Cardiac muscle cell (in vitro differentiated cells and primary cell): ENCODE measurements at regions not wholly inside any gene's neighbourhood (a gene's known extent, or its start where the extent isn't known, plus 50 kb on each side); places are given as distances from the start of the nearest gene placed in this dataset.

Source experiments
- DNase-seq, 2 donors: peaks; one replicate each; pipeline versions ENCODE4 v3.0.0 to v3.0.0-alpha.2; 2010 to 2017; ENCODE audit warnings: low read depth in 1 of 2, low spot score in 1 of 2
- H3K27ac ChIP-seq: fragments of 200-600 bp; sonication (generic); 2 replicates; pipeline ENCODE4 v1.5.1; 2016
- H3K27me3 ChIP-seq: fragments of 200-600 bp; sonication (generic); 2 replicates; pipeline ENCODE4 v1.6.0; 2016; ENCODE audit warnings: control low read depth
- H3K36me3 ChIP-seq: fragments of 200-600 bp; sonication (generic); 2 replicates; pipeline ENCODE4 v1.5.1; 2016; ENCODE audit warnings: control low read depth
- H3K4me1 ChIP-seq: fragments of 200-600 bp; sonication (generic); 2 replicates; pipeline ENCODE4 v1.8.1; 2017; ENCODE audit warnings: low read depth, mild to moderate bottlenecking, mixed run types
- H3K4me3 ChIP-seq: fragments of 200-600 bp; sonication (generic); 2 replicates; pipeline ENCODE4 v1.5.1; 2016; ENCODE audit warnings: mild to moderate bottlenecking
- H3K9me3 ChIP-seq: fragments of 200-600 bp; sonication (generic); 2 replicates; pipeline ENCODE4 v1.5.1; 2017; ENCODE audit warnings: low read depth, mild to moderate bottlenecking, control low read depth
- CTCF ChIP-seq: IDR thresholded peaks from 2 replicates; pipeline ENCODE4 v1.5.1; 2012; ENCODE audit warnings: low read depth, mild to moderate bottlenecking, low read length

GRCh38 chr2:2890246-2890645, 487.4 kb downstream of the EIPR1 start:
- Histone ChIP-seq H3K4me1 (no peaks in the 10 kb centered on the region), H3K4me3 (no peak overlapping the region), H3K9me3 (no peaks in the 10 kb centered on the region), H3K27ac (no peak overlapping the region), H3K36me3 (no peaks in the 10 kb centered on the region), H3K27me3 (no peaks in the 10 kb centered on the region)
- no peak for DNase-seq
- TF ChIP-seq CTCF: no peak

GRCh38 chr2:2889646-2890045, 488.0 kb downstream of the EIPR1 start:
- no peak for TF ChIP-seq CTCF
- H3K4me3 ChIP-seq: no peak overlapping the region
- H3K36me3 ChIP-seq: no peaks in the 10 kb centered on the region
- no peaks in the 10 kb centered on the region for H3K27me3 ChIP-seq
- DNase-seq: no peak
- H3K4me1 ChIP-seq: no peaks in the 10 kb centered on the region
- H3K9me3 ChIP-seq: no peaks in the 10 kb centered on the region
- no peak overlapping the region for H3K27ac ChIP-seq

- no peaks in the 10 kb centered on the region for H3K36me3 ChIP-seq
- no peak overlapping the region for H3K27ac ChIP-seq
- H3K4me1 ChIP-seq: no peaks in the 10 kb centered on the region
- no peaks in the 10 kb centered on the region for H3K27me3 ChIP-seq
- H3K4me3 ChIP-seq: no peak overlapping the region
- TF ChIP-seq CTCF: no peak
- H3K9me3 ChIP-seq: no peaks in the 10 kb centered on the region
- DNase-seq: no peak
These were observed 488.5 kb downstream of the EIPR1 start for GRCh38 chr2:2889141-2889540.

- no peak for DNase-seq
- Histone ChIP-seq H3K4me3 (no peak overlapping the region), H3K9me3 (no peaks in the 10 kb centered on the region), H3K4me1 (no peaks in the 10 kb centered on the region), H3K36me3 (no peaks in the 10 kb centered on the region), H3K27ac (no peak overlapping the region), H3K27me3 (no peaks in the 10 kb centered on the region)
- TF ChIP-seq CTCF: no peak
These were observed 489.7 kb downstream of the EIPR1 start for GRCh38 chr2:2887772-2888387.

- H3K9me3 ChIP-seq: no peaks in the 10 kb centered on the region
- H3K27ac ChIP-seq: no peak overlapping the region
- no peak for TF ChIP-seq CTCF
- peak in 1 of 2 donors; percentile 11 for DNase-seq
- no peak overlapping the region for H3K4me3 ChIP-seq
- H3K36me3 ChIP-seq: no peaks in the 10 kb centered on the region
- H3K27me3 ChIP-seq: no peaks in the 10 kb centered on the region
- H3K4me1 ChIP-seq: no peaks in the 10 kb centered on the region
These were observed 490.7 kb downstream of the EIPR1 start for GRCh38 chr2:2886922-2887321.
